IMR-90 (cell line): ENCODE measurements at regions not wholly inside any gene's neighbourhood (a gene's known extent, or its start where the extent isn't known, plus 50 kb on each side); places are given as distances from the start of the nearest gene placed in this dataset.

Experiments used
- ATAC-seq: fragments of 200-7000 bp; cut with Tn5 transposase; 2 replicates; pipeline ENCODE4 v1.9.1; 2020; ENCODE audit warnings: low read depth, mild to moderate bottlenecking, moderate library complexity
- BruUV-seq: library from RNA; stranded (reverse); fragments of 400-500 nt; replicated peaks from 2 replicates; lab custom pipeline; 2021; lab: Mats Ljungman, UMichigan
- CTCF ChIA-PET: fragments of 300-600 bp; formaldehyde crosslinking; extraction: SDS; loops from one replicate; lab custom pipeline; 2021; ENCODE audit warnings: antibody characterized with exemption; lab: Yijun Ruan, JAX
- POLR2A ChIA-PET: fragments of 300-600 bp; sonication (Branson Sonifier 250); formaldehyde crosslinking; loops from one replicate; lab custom pipeline; 2022; ENCODE audit warnings: antibody characterized with exemption; ENCODE audit not compliant: unreplicated experiment; lab: Charles Lee
- DNase-seq: peaks from one replicate; pipeline ENCODE4 v3.0.0; 2013
- H2AFZ ChIP-seq: replicated peaks from 2 replicates; pipeline ENCODE3; 2013; ENCODE audit warnings: low read length, mild to moderate bottlenecking; ENCODE audit not compliant: poor library complexity
- H2AK5ac ChIP-seq: 2 replicates; pipeline ENCODE4 v1.6.1; 2013; ENCODE audit warnings: low read depth, low read length, inconsistent platforms
- H2AK9ac ChIP-seq: replicated peaks from 2 replicates; pipeline ENCODE3; 2013; ENCODE audit warnings: mild to moderate bottlenecking, low read depth, low read length, moderate library complexity; ENCODE audit not compliant: poor library complexity
- H2BK120ac ChIP-seq: 2 replicates; pipeline ENCODE4 v1.6.1; 2013; ENCODE audit warnings: low read depth, low read length, inconsistent platforms
- H2BK15ac ChIP-seq: 3 replicates; pipeline ENCODE4 v1.6.1; 2013; ENCODE audit warnings: low read depth, low read length, inconsistent platforms
- H2BK20ac ChIP-seq: 2 replicates; pipeline ENCODE4 v1.6.1; 2013; ENCODE audit warnings: low read depth, mild to moderate bottlenecking, inconsistent platforms, low read length, moderate library complexity
- H2BK5ac ChIP-seq: 2 replicates; pipeline ENCODE4 v1.6.1; 2013; ENCODE audit warnings: mild to moderate bottlenecking, low read depth, low read length, inconsistent platforms; ENCODE audit not compliant: poor library complexity, severe bottlenecking
- H3K14ac ChIP-seq: replicated peaks from 2 replicates; pipeline ENCODE4 v1.6.1; 2013; ENCODE audit warnings: low read depth, low read length, inconsistent platforms
- H3K18ac ChIP-seq: 2 replicates; pipeline ENCODE4 v1.6.1; 2013; ENCODE audit warnings: low read depth, low read length, control low read depth
- H3K23ac ChIP-seq: 2 replicates; pipeline ENCODE4 v1.6.1; 2013; ENCODE audit warnings: low read depth, low read length, inconsistent platforms
- H3K27ac ChIP-seq: 2 replicates; pipeline ENCODE4 v1.5.1; 2013; ENCODE audit warnings: mild to moderate bottlenecking, control low read depth, low read length; ENCODE audit not compliant: insufficient read depth
- H3K27me3 ChIP-seq: 2 replicates; pipeline ENCODE4 v1.6.1; 2013; ENCODE audit warnings: low read length; ENCODE audit not compliant: control insufficient read depth, insufficient read depth
- H3K36me3 ChIP-seq: 2 replicates; pipeline ENCODE4 v1.6.1; 2013; ENCODE audit warnings: low read length, mixed read lengths; ENCODE audit not compliant: control insufficient read depth, insufficient read depth
- H3K4ac ChIP-seq: 2 replicates; pipeline ENCODE4 v1.6.1; 2013; ENCODE audit warnings: low read depth, low read length, inconsistent platforms
- H3K4me1 ChIP-seq: 2 replicates; pipeline ENCODE4 v1.6.1; 2013; ENCODE audit warnings: low read length, mixed read lengths; ENCODE audit not compliant: control insufficient read depth, insufficient read depth
- H3K4me2 ChIP-seq: 2 replicates; pipeline ENCODE4 v1.6.1; 2013; ENCODE audit warnings: low read depth, mild to moderate bottlenecking, control low read depth, low read length, moderate library complexity
- H3K4me3 ChIP-seq: 2 replicates; pipeline ENCODE4 v1.5.1; 2013; ENCODE audit warnings: low read depth, mild to moderate bottlenecking, control low read depth, low read length, moderate library complexity; ENCODE audit not compliant: insufficient read depth
- H3K56ac ChIP-seq: 2 replicates; pipeline ENCODE4 v1.6.1; 2013; ENCODE audit warnings: low read length, inconsistent platforms; ENCODE audit not compliant: insufficient read depth; ENCODE audit errors: extremely low read depth
- H3K79me1 ChIP-seq, 2 experiments: 2 replicates each; pipeline ENCODE4 v1.6.1; 2013; ENCODE audit warnings: low read length in 2 of 2, inconsistent platforms in 1 of 2, low read depth in 1 of 2
- H3K9ac ChIP-seq: 2 replicates; pipeline ENCODE4 v1.6.1; 2013; ENCODE audit warnings: low read depth, low read length, control low read depth
- H3K9me1 ChIP-seq: 2 replicates; pipeline ENCODE4 v1.6.1; 2013; ENCODE audit warnings: low read length, inconsistent platforms; ENCODE audit not compliant: insufficient read depth
- H3K9me3 ChIP-seq: 2 replicates; pipeline ENCODE4 v1.6.1; 2013; ENCODE audit warnings: low read length; ENCODE audit not compliant: control insufficient read depth, insufficient read depth
- H4K20me1 ChIP-seq: 2 replicates; pipeline ENCODE4 v1.6.1; 2013; ENCODE audit warnings: low read length, inconsistent platforms; ENCODE audit not compliant: insufficient read depth
- H4K5ac ChIP-seq: 2 replicates; pipeline ENCODE4 v1.6.1; 2013; ENCODE audit warnings: mild to moderate bottlenecking, low read depth, low read length, control low read depth
- H4K8ac ChIP-seq, 2 experiments: 2 replicates each; pipeline ENCODE4 v1.6.1; 2013; ENCODE audit warnings: low read depth in 2 of 2, low read length in 2 of 2, control low read depth in 1 of 2, inconsistent platforms in 1 of 2
- H4K91ac ChIP-seq: 2 replicates; pipeline ENCODE4 v1.6.1; 2013; ENCODE audit warnings: low read depth, low read length, inconsistent platforms; ENCODE audit not compliant: insufficient read depth
- CTCF ChIP-seq: conservative IDR thresholded peaks from 2 replicates; pipeline ENCODE4 v1.5.1; 2012; ENCODE audit warnings: mild to moderate bottlenecking, low read depth, low read length, improper control_type of control experiment
- WGBS, 2 experiments: methylation state at CpG; one replicate each; pipeline versions ENCODE4 v1.1.5 to v1.1.7; 2013; ENCODE audit warnings: missing lambda C conversion rate in 2 of 2; ENCODE audit not compliant: insufficient read length in 1 of 2; ENCODE audit errors: extremely low coverage in 2 of 2; 5-methylcytosine and 5-hydroxymethylcytosine counted together
- dilution Hi-C: fragments of 300-500 bp; cut with HindIII; formaldehyde crosslinking; loops from one replicate; pipeline ENCODE4 v1.14.3; 2018; ENCODE audit warnings: low sequenced_read_pairs; ENCODE audit not compliant: unreplicated experiment
- in situ Hi-C: fragments of 300-500 bp; cut with MboI; formaldehyde crosslinking; loops from 3 replicates; pipeline ENCODE4 v1.14.3; 2019; ENCODE audit warnings: low sequenced_read_pairs, inconsistent platforms, mixed read lengths
- intact Hi-C: fragments of 100-400 bp; cut with micrococcal nuclease; formaldehyde crosslinking; loops from 2 replicates; pipeline ENCODE4 v1.10.0; 2022

GRCh38 chr5:107805166-107805565 lies 134.4 kb upstream of the EFNA5 start:
- Histone ChIP-seq H3K36me3 (no peaks in the 10 kb centered on the region), H3K18ac (no peak overlapping the region), H4K5ac (no peak overlapping the region), H3K9me1 (no peaks in the 10 kb centered on the region), H4K8ac (no peak overlapping the region), H3K4me2 (no peak overlapping the region), H2AFZ (no peak overlapping the region), H3K79me1 (no peaks in the 10 kb centered on the region), H2AK5ac (no peak overlapping the region), H2BK120ac (no peak overlapping the region), H3K4ac (no peak overlapping the region), H4K91ac (no peak overlapping the region), H3K56ac (no peak overlapping the region), H2BK15ac (no peak overlapping the region), H4K20me1 (no peaks in the 10 kb centered on the region), H2BK5ac (no peak overlapping the region), H3K9ac (no peak overlapping the region), H3K23ac (no peak overlapping the region), H2AK9ac (no peak overlapping the region), H3K4me3 (no peak overlapping the region), H3K14ac (no peak overlapping the region), H2BK20ac (no peak overlapping the region), H3K9me3 (no peaks in the 10 kb centered on the region), H3K27ac (no peak overlapping the region), H3K27me3 (peaks cover 9% of the 10 kb centered on the region), H3K4me1 (peaks cover 4% of the 10 kb centered on the region; the same call in 1 of the 2 replicates)
- dilution Hi-C loops (no loop called here), in situ Hi-C loops (no loop called here), intact Hi-C loops (no loop called here)
- ATAC-seq (no peak), DNase-seq (no peak)
- ChIA-PET CTCF (no interaction called here), POLR2A (no interaction called here)
- no TSS peak for BruUV-seq
- no CpG with 5 or more reads among the region's 6 CpGs for WGBS, 2 experiments
- no peak for TF ChIP-seq CTCF
